UCSD-AML1 (cell line): ENCODE measurements at regions not wholly inside any gene's neighbourhood (a gene's known extent, or its start where the extent isn't known, plus 50 kb on each side); places are given as distances from the start of the nearest gene placed in this dataset.

ENCODE experiments used
- DNase-seq: peaks from one replicate; lab custom pipeline; 2025; ENCODE audit not compliant: unreplicated experiment; lab: John Stamatoyannopoulos, UW

- DNase-seq = no peak
Observed at GRCh38 chr11:70644343-70645060, 246.2 kb downstream of the CTTN start.

- no peak for DNase-seq
Observed at GRCh38 chr11:70645537-70645936, 247.2 kb downstream of the CTTN start.

GRCh38 chr11:70646272-70647049, 248.1 kb downstream of the CTTN start:
- no peak for DNase-seq

GRCh38 chr11:70647188-70648166, 249.1 kb downstream of the CTTN start:
- no peak for DNase-seq

GRCh38 chr11:70650075-70650909, 252.0 kb downstream of the CTTN start:
- DNase-seq = peak; percentile 70

DNA sequence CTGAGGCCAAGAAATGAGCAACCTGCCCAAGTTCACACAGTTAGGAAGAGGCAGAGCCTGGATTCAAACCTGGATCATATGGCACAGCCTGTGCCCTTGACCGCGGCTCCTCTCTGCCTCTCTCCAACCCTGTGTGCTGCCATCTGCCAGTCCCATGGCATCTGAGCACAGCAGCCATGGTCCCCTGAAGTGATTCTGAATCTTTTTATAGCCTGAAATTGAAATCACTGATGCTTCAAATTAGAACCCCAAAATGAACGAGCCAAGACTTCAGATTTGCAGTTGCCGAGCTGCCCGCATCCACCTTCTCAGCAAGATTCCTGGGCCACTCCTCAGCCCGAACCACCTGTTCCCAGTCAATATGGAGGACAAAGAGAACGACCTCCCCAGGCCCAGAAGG, 252.7 kb downstream of the CTTN start:
- DNase-seq = no peak

- DNase-seq = no peak
Observed at GRCh38 chr11:70654016-70654415, 255.7 kb downstream of the CTTN start.

- no peak for DNase-seq
Observed at GRCh38 chr11:70655816-70656215, 257.5 kb downstream of the CTTN start.

DNA sequence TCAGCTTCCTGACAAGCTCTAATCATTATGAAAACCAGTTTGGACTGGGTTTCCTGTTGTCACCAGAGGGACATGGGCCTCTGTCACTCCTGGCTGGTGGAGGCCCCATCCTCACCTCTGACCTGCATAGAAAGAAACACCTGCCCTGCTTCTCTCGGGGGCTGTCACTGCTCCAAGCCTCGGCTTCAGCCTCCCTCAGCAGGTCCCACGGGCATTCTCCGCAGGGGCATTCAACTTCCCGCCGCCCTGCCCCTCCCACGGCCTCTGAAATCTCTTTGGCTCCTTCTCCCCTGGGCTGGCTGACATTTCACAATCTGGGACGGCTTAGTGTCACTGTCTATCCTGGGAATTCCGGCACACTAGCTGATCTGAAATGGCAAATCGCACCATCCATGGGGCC, 257.9 kb downstream of the CTTN start:
- DNase-seq = no peak

DNA sequence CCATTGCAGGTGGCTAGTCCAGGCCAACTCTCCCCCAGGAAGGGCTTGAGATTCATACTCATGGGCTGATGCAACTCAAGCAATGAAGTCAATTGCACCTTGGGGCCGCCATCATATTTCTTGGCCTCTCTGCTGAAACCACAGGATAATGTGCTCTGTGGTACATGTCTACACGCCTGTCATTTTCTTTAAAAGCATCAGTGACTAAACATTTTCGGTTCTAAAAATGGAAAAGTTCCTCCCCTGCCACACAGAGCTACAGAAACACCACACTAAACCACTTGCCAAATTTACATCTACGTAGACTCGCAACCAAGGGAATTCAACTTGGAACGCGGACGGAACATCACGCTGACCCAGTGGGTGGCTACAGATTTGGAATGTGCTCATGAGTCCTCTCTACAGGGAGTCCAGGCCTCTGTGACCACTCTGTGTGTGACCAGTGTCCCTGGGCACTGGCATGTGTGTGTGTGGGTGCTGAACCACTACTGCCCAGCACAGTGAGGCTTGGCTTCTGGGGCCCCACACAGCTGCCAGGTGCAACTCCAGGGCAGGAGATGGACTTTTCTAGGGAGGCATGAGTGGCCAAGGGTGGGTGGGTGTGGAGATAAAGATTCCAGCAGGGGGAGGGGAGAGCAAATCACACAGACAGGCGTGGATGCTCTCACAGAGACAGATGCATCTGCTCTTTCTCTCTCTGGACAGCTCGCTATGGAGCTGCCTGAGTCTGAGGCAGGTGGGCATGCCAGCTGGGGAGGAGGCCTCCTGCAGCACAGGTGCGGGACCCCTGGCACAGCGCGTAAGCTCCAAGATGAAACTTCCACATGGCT, 261.9 kb downstream of the CTTN start:
- no peak for DNase-seq

GRCh38 chr11:70660889-70661197, 262.5 kb downstream of the CTTN start:
- no peak for DNase-seq

GRCh38 chr11:70661761-70662501, 263.6 kb downstream of the CTTN start:
- DNase-seq = no peak

DNA sequence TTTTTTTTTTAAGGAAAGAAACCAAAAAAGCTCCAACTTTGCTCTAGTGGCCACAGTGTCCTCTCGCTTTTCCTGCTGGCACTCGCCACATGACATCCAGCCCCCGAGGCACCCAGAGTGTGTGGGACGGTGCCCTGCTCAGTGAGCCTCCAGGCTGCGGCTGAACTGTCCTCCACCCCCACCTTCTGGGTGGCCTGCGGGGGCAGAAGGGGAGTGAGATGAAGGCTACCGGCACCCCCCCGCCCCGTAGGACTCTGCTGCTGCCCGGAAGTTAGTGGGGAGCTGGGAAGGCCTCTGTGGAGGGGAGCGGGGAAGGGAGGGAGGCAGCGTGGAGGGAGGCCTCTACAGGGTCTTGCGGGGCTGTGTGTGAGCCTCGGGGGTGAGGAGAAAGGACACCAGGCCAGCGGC, 264.4 kb downstream of the CTTN start:
- DNase-seq = no peak

DNA sequence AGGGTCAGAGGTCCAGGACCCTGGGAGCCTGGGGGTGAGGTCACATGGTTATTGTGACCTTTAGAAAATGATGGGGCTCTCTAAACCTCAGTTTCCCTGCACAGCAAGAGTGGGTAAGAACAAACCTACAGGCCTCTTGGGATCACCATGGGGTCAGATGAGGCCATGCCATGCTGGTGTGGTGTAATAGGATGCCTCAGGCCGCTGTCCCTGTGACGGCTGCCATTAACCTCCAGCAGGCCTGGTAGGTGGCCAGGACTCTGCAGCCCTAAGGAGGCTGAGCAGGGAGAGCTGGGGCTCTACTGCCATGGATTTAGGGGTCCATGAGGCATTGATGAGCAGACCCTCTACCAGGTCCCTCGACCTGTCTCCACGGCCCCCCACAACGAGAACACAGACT, 265.5 kb downstream of the CTTN start:
- DNase-seq = no peak

DNA sequence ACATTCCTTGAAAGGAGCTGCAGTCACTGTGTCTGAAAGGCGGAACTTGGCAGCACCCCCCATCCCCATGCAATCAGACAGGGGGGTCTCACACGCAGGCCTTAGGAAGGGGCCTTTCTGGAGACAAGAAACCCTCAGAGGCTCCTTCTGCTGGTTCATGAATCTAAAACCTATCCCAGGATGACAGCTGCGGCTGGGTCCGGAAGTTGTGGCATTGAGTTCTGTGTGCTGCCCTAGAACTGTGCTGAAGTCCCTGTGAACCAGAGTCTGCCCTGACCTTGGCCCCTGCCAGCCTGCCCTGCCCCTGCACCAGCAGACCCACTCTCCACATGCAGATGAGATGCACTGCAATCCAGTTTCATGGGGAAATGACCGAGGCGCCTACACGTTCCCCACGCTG, 268.0 kb downstream of the CTTN start:
- peak; percentile 38 for DNase-seq

DNA sequence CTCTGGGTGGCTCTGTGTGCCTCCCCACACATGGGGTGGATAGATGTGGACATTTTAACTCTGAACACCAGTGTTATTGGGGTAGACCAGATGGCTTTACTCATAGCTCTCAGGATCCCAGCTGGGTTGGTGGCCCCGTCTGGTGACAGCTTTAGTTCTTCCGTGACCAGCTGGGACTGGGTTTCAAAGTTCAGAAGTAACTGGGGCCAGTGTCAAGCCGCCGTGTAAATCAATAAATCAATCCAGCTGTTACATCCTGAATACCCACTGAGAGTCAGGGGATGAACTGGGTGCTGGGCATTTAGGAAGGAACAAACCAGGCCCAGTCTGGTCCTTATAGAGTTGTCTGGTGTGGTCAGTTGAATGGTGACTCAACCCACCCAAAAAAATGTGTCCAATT, 269.4 kb downstream of the CTTN start:
- DNase-seq = no peak

GRCh38 chr11:70668204-70669202, 270.2 kb downstream of the CTTN start:
- no peak for DNase-seq

GRCh38 chr11:70669281-70669680, 271.0 kb downstream of the CTTN start:
- no peak for DNase-seq
